LoVo (cell line): ENCODE measurements at regions not wholly inside any gene's neighbourhood (a gene's known extent, or its start where the extent isn't known, plus 50 kb on each side); places are given as distances from the start of the nearest gene placed in this dataset.
A peak's percentile ranks its signal among the peaks of the same experiment; 100 is the strongest.

Experiments
- DNase-seq: peaks from one replicate; pipeline ENCODE4 v3.0.0-alpha.2; 2016; ENCODE audit warnings: low spot score

DNA sequence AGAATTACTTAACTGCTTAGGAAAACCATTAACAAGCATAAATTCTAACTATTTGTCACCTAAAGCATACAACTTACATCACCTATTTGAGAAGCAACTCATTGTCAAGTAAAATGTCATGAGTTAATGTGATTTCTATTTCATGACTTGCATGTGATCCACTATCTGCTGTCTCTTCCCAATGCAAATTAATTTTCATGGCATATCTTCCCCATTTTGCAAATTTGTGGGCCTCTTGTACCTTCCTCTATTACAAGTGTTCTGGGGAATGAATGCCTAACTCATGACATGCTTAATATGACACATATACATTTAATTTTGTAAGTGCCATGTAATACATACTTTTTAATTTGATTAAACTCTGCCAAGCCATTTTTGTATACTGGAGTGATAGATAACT is 81.1 kb upstream of the EDNRB start:
- DNase-seq, result no peak

DNA sequence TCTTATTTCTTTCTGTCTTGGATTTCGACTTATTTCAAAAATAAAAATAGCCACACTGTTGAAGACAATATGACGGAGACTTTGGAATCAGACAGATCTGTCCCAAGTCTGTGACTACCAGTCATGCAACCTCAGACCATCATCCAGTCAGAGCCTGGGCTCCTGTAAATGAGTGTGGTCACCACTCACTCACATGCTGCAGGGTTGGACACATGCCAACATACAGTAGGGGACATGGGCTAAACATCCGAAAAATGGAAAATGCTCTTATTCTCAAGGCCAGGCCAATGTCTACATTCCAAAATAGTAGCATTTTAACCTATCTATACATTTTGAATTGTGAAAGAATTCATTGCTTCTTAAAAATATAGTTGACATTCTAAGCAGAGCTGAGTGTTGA is 75.5 kb upstream of the EDNRB start:
- no peak for DNase-seq

DNA sequence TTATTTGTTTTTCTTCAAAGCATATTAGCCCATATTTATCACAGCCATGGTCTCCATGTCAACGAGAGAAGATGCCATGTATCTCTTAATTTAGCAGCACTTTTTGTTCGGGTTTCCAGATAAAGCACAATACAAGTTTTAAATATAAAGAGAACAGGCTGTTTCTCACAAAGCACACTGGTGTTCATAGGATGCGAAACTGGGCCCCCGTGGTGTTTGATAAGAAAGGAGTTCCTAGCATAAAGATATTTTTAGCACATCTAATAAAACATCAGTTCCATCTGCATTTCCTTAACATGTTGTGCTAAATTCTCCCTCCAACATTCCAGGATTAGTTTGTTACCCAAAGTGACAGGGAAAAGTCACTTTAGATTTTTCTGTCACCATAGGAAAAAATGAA is 72.4 kb upstream of the EDNRB start:
- DNase-seq, result no peak

DNA sequence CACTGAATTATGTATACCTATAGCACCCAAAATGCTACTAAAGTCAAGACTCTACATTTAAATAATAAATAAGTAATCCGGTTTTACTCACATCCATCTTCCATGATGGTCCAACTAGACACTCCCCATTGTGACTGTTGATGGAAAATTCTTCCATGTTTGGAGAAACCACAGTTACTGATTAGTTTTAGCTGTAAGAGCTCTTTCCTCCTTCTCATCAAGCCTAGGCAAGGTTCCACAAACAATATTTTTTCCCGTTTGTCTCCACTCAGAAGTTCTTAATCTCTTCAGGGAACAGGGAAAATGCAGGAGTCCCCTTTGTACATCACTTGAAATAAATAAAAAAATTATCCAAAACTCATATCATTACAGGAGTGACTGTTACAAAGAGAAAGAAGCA is 70.7 kb upstream of the EDNRB start:
- DNase-seq, result no peak

DNA sequence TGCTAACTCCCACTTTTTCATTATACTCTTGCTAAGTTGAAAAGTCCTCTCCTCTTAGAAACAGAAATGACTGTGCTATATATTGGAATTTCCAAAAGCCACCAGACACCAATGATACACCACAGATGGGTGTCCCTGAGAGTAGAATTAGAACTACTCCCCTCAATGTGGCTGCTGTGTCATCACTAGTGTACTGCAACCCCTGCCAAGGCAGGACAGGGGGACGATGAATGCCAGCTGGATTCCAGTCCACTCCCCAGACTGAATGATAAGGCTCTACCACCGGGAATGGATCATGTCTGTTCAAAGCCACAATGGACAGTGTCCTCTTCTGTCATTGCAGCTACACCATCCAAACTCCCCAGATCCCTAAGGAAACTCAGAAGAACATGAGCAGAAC is 69.7 kb upstream of the EDNRB start:
- DNase-seq, result no peak

DNA sequence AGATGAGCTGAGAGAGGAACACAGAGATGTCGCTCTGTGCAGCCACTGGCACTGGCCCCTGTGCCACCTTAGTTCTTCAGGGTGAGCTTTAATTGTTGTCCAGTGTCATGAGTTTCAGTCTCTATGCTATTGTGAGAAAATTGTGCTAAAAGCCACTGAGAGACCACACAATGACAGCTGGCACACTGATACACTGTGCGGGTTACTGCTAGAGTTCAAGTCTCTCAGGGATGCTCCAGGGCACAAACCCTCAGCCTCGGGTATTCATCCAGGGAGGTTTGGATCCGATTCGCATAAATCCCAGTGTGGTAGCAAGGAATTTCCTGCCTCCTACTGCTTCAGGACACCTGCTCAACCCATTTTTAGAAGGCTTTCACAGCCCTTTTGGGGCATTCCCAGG is 68.1 kb upstream of the EDNRB start:
- no peak for DNase-seq

DNA sequence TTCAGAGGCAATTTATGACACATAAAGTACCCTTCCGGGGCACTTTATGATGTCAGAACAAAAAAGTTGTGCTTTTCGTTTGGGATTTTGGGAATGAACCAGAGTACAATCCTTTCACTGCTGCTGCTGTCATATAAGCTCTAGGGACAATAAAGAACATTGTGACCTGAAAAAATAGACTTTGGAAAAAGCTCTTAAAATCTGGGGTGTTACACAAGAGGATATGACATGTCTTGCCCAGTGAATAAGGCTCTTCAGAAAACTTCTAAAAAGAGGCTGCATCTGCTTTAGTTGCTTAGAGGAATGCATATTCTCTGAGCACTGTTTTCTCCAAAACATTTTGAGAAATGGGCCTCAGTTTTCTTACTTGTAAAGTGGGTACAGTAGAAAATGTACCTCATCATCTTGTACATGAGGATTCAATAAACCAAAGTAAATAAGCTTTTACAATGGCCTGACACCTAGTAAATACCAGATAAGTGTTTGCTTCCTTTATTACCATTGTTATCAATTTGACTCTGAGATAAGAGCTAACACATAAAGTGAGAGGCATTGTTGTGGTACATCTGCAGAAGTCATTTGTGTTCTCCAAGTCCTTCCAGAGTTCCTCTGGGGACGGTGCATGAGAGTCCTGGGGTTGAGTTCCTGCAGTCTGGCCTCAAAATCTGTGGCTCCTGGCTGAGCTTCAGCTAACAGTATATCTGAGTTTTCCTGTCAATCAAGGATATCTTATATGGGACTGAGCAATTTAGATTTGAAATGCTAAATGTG is 67.4 kb upstream of the EDNRB start:
- DNase-seq, result no peak

DNA sequence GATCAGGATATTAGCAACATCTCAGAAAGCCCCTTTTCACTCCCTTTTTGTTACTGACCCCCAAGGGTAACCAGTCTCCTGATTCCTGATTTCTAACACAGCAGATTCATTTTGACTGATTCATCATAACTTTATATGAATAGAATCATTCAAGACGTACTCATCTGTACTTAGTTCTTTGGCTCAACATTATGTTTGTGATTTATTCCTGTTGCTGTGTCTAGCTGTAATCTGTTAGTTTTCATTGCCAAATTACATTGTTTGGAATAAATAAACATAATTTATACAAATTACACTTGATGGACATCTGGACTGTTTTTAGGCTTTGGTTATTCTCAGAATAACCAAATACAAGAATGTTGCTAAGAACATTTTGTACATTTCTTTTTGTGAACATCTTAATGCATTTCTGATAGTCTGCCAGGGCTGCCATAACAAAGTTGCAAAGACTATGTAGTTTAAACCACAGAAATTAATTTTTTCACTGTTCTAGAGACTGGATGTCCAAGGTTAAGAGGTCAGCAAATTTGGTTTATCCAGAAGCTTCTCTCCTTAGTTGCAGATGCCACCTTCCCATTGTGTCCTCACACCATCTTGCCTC is 62.8 kb upstream of the EDNRB start:
- no peak for DNase-seq

DNA sequence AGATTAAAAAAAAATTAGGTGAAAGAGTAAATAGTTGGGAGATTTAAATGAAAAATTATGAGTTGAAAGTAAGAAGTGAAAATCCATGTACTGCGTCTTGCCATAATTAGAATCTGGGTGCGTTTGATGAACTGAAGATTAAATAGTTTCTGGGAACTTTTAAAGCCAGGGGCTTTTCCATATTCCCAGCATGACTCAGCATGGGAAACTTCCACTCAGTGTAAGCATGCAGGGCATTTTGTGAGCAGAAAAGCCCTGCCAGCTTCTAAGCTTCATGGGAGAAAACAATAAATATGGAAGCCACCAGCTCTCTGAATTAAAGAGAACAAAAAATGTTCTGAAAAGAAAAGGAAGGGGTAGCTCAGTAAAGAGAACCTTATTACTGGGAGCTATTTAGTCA is 62.0 kb upstream of the EDNRB start:
- DNase-seq, result peak; percentile 5

DNA sequence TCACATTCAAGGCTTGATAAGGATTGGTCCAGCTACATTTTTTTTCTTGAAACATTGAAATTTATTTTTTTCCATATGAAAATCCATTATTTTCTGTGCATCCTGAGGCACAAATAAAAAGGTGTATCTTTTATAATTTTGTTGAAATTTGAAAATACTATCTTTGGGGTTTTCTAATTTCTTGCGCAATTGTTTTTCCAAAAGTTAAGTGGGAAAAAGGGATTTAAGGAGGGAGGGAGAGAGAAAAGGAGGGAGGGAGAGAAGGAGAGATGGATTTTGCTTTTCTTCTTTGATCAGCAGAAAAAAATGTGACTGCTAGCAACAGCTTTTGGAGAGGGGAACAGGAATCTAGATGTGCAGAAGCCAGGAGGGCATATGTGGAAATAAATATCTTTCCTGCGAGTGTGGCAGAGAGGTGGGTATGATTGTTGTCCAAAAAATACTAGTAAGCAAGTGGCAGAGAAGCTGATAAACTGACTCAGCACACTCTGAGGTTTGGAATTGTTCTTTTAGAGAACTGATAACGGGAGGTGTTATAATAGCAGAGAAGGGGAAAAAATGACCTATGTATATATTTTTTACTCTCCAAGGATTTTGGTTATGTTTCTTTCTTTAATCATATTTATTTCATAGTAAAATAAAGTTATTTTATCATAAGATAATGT is 61.2 kb upstream of the EDNRB start:
- DNase-seq, result no peak

DNA sequence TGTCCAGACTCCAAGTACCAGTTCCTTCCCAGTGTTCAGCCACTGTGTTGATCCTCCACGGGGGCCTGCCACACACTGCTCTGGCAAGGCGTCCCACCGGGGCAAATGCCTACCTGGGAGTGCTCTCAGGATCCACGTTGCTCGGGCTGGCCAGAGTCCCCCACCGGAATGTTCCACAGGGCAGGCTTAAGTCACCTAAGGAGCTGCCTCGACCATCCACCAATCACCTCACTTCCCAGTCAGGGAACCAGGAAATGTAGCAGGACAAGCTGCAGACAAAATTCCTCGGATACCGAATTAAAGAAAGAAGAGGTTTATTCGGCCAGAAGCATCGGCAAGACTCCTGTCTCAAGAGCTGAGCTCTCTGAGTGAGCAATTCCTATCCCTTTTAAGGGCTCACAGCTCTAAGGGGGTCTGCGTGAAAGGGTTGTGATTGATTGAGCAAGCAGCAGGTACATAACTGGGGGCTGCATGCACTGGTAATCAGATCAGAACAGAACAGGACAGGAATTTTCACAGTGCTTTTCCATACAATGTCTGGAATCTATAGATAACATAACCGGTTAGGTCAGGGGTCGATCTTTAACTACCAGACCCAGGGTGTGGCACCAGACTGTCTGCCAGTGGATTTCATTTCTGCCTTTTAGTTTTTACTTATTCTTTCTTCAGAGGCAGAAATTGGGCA is 56.9 kb upstream of the EDNRB start:
- no peak for DNase-seq

DNA sequence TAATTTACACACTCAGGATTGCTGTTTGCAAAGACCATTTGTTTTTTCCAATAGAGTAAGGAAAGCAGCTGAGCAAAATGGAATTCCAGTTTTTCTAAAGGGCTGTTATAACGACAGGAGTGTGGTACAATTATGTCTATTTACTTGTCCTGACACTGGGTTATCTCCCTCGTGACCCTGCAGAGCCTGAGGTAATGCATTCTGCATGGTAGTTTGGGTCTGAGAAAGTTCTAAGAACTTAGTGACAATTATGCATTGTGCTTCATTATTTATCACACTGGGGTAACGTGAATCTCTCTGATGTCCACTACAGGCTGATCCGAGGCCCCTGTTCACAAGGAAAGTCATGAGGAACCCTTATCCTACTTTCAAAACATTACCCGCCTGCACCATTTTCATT is 50.7 kb upstream of the EDNRB start:
- no peak for DNase-seq
